A549 (cell line): ENCODE measurements at regions not wholly inside any gene's neighbourhood (a gene's known extent, or its start where the extent isn't known, plus 50 kb on each side); places are given as distances from the start of the nearest gene placed in this dataset.

Experiments
- ATAC-seq, 2 experiments: fragments of 200-7000 bp in 1 of 2; fragments of >200 bp in 1 of 2; cut with Nextera tagmentation in 1 of 2; cut with Tn5 transposase in 1 of 2; 3 replicates each; pipeline versions ENCODE4 v1.8.0 to v1.9.1; 2018 to 2020; ENCODE audit warnings: mild to moderate bottlenecking in 1 of 2, moderate library complexity in 1 of 2
- CTCF ChIA-PET: fragments of 300-600 bp; sonication (Branson Sonifier 250); formaldehyde crosslinking; extraction: SDS; loops from one replicate; lab custom pipeline; 2021; ENCODE audit warnings: antibody characterized with exemption, inconsistent platforms; lab: Yijun Ruan, JAX
- POLR2A ChIA-PET: fragments of 350-600 bp; formaldehyde crosslinking; extraction: SDS; loops from one replicate; lab custom pipeline; 2021; ENCODE audit warnings: antibody characterized with exemption, inconsistent platforms; lab: Yijun Ruan, JAX
- DNase-seq, 2 experiments: peaks; one replicate each; pipeline versions ENCODE4 v3.0.0 to v3.0.0-alpha.2; 2011 to 2016; ENCODE audit warnings: low read depth in 1 of 2, low spot score in 1 of 2
- FAIRE-seq: peaks from 2 replicates; lab custom pipeline; 2011; peaks lifted over from hg19 to GRCh38; lab: Jason Lieb, UNC
- H3K27ac ChIP-seq, 2 experiments: fragments of >200 bp; sonication (Bioruptor Twin); formaldehyde crosslinking; 3 replicates each; pipeline ENCODE4 v1.5.1; 2016 to 2017
- H3K4me1 ChIP-seq: fragments of >200 bp; sonication (Bioruptor Twin); formaldehyde crosslinking; 3 replicates; pipeline ENCODE4 v1.6.1; 2016
- H3K4me2 ChIP-seq: fragments of >200 bp; sonication (Bioruptor Twin); formaldehyde crosslinking; 3 replicates; pipeline ENCODE4 v1.6.1; 2016
- H3K4me3 ChIP-seq: fragments of >200 bp; sonication (Bioruptor Twin); formaldehyde crosslinking; 3 replicates; pipeline ENCODE4 v1.5.1; 2016
- H3K9me3 ChIP-seq: fragments of >200 bp; sonication (Bioruptor Twin); formaldehyde crosslinking; 3 replicates; pipeline ENCODE4 v1.6.1; 2016
- CEBPB ChIP-seq, 2 experiments: fragments of >200 bp in 1 of 2; sonication (Bioruptor Twin) in 1 of 2; formaldehyde crosslinking in 1 of 2; IDR thresholded peaks; 2 replicates each; pipeline ENCODE4 v1.6.1; 2012 to 2016
- CHD4 ChIP-seq: fragments of 200-600 bp; sonication (generic); IDR thresholded peaks from 2 replicates; pipeline ENCODE4 v1.6.1; 2016; ENCODE audit warnings: antibody characterized with exemption, mild to moderate bottlenecking, borderline replicate concordance
- FOSB ChIP-seq: fragments of 250-450 bp; sonication (Bioruptor Pico); IDR thresholded peaks from 2 replicates; pipeline ENCODE4 v1.5.0; 2020; ENCODE audit warnings: mild to moderate bottlenecking, moderate library complexity
- HOXA7 ChIP-seq: fragments of 250-450 bp; sonication (Bioruptor Pico); IDR thresholded peaks from 2 replicates; pipeline ENCODE4 v1.5.0; 2020; ENCODE audit warnings: mild to moderate bottlenecking, moderate library complexity
- HOXB13 ChIP-seq: fragments of 250-450 bp; sonication (Bioruptor Pico); IDR thresholded peaks from 2 replicates; pipeline ENCODE4 v1.5.0; 2020; ENCODE audit warnings: low read depth, mild to moderate bottlenecking, moderate library complexity
- HOXB5 ChIP-seq: fragments of 250-450 bp; sonication (Bioruptor Pico); IDR thresholded peaks from 2 replicates; pipeline ENCODE4 v1.5.0; 2020; ENCODE audit warnings: mild to moderate bottlenecking, moderate library complexity
- KDM5A ChIP-seq: fragments of 200-600 bp; sonication (generic); IDR thresholded peaks from 2 replicates; pipeline ENCODE4 v1.6.1; 2016; ENCODE audit warnings: antibody characterized with exemption, mild to moderate bottlenecking
- MYC ChIP-seq: IDR thresholded peaks from 2 replicates; pipeline ENCODE4 v1.6.1; 2012; ENCODE audit warnings: mild to moderate bottlenecking, inconsistent platforms, low read length, improper control_type of control experiment, borderline replicate concordance
- NPAS2 ChIP-seq: fragments of 250-450 bp; sonication (Bioruptor Pico); IDR thresholded peaks from 2 replicates; pipeline ENCODE4 v1.8.0; 2022; ENCODE audit warnings: mild to moderate bottlenecking, moderate library complexity, borderline replicate concordance
- NR3C1 ChIP-seq: fragments of >200 bp; sonication (Bioruptor Twin); formaldehyde crosslinking; IDR thresholded peaks from 3 replicates; pipeline ENCODE4 v1.6.1; 2017
- PHF8 ChIP-seq: fragments of 200-600 bp; sonication (generic); IDR thresholded peaks from 2 replicates; pipeline ENCODE4 v1.6.1; 2016; ENCODE audit warnings: low read depth, mild to moderate bottlenecking, antibody characterized with exemption, moderate library complexity, borderline replicate concordance
- RARB ChIP-seq: fragments of 250-450 bp; sonication (Bioruptor Pico); IDR thresholded peaks from 2 replicates; pipeline ENCODE4 v1.8.0; 2021; ENCODE audit warnings: mild to moderate bottlenecking, moderate library complexity
- RFX5 ChIP-seq: fragments of 450-650 bp; IDR thresholded peaks from 2 replicates; pipeline ENCODE4 v1.7.1; 2014; ENCODE audit warnings: antibody characterized with exemption, mild to moderate bottlenecking, moderate library complexity
- SMC3 ChIP-seq: fragments of >200 bp; sonication (Bioruptor Twin); formaldehyde crosslinking; IDR thresholded peaks from 3 replicates; pipeline ENCODE4 v1.6.1; 2018; ENCODE audit warnings: inconsistent platforms
- SREBF2 ChIP-seq: fragments of 450-650 bp; IDR thresholded peaks from 2 replicates; pipeline ENCODE4 v1.6.1; 2014; ENCODE audit warnings: mild to moderate bottlenecking, moderate library complexity
- TP53 ChIP-seq: fragments of 250-450 bp; sonication (Bioruptor Pico); IDR thresholded peaks from 2 replicates; pipeline ENCODE4 v1.5.0; 2021; ENCODE audit warnings: mild to moderate bottlenecking, moderate library complexity
- ZC3H11A ChIP-seq: fragments of 450-650 bp; IDR thresholded peaks from 2 replicates; pipeline ENCODE4 v1.6.1; 2014; ENCODE audit warnings: antibody characterized with exemption, mild to moderate bottlenecking
- ZFP36 ChIP-seq: fragments of 450-650 bp; IDR thresholded peaks from 2 replicates; pipeline ENCODE4 v1.6.1; 2014; ENCODE audit warnings: borderline replicate concordance; ENCODE audit not compliant: partially characterized antibody
- ZSCAN20 ChIP-seq: fragments of 250-450 bp; sonication (Bioruptor Pico); IDR thresholded peaks from 2 replicates; pipeline ENCODE4 v1.8.0; 2022; ENCODE audit warnings: mild to moderate bottlenecking, moderate library complexity
- WGBS: methylation state at CpG from one replicate; pipeline ENCODE4 v1.1.6; 2017; ENCODE audit errors: missing lambda C conversion rate; 5-methylcytosine and 5-hydroxymethylcytosine counted together
- TF ChIP-seq, protein P1 (sequence below): fragments of >200 bp; sonication (Bioruptor Twin); formaldehyde crosslinking; IDR thresholded peaks from 2 replicates; pipeline ENCODE4 v1.6.1; 2016
- TF ChIP-seq, protein P2 (sequence below): fragments of 250-450 bp; sonication (Bioruptor Pico); IDR thresholded peaks from 2 replicates; pipeline ENCODE4 v1.5.0; 2020; ENCODE audit warnings: low read depth, mild to moderate bottlenecking, moderate library complexity
- TF ChIP-seq, protein P3 (sequence below): IDR thresholded peaks from 2 replicates; pipeline ENCODE4 v1.6.1; 2012
- TF ChIP-seq, protein P4 (sequence below): fragments of 250-450 bp; sonication (Bioruptor Pico); IDR thresholded peaks from 2 replicates; pipeline ENCODE4 v1.5.0; 2021; ENCODE audit warnings: mild to moderate bottlenecking, moderate library complexity, borderline replicate concordance
- TF ChIP-seq, protein P5 (sequence below): fragments of >200 bp; sonication (Bioruptor Twin); formaldehyde crosslinking; IDR thresholded peaks from 3 replicates; pipeline ENCODE4 v1.6.1; 2016
- TF ChIP-seq, protein P6 (sequence below): IDR thresholded peaks from 2 replicates; pipeline ENCODE4 v1.6.1; 2012; ENCODE audit warnings: low read depth, borderline replicate concordance

DNA sequence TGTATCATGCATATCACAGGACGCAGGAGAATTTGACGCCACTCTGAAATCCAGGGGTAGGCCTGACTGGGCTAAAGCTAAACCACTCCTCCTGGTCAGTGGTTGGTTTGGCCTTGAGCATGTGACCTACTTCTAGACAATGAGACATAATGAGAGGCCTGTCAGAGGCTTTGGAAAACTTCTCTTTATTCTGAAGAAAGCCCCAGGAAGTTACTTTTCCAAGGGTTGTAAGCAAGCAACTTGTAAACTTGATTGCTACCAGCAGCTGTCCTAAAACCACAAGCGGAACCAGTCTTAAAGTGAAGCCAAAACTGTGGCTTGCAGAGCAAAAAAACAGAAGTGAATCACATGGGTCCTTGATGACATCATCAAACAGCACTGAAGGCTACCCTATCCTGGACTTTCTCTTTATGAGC is 138.2 kb upstream of the COX10 start:
- ChIA-PET POLR2A (no interaction called here), CTCF (no interaction called here)
- ATAC-seq, result no peak
- TF ChIP-seq ZFP36, result no peak
- no peak for TF ChIP-seq TP53
- TF ChIP-seq SREBF2, result no peak
- TF ChIP-seq PHF8, result no peak
- TF ChIP-seq ZC3H11A, result no peak
- TF ChIP-seq, all 56 proteins: peak for 0
- Histone ChIP-seq H3K4me3 (no peak overlapping the region), H3K9me3 (peaks cover 7% of the 10 kb centered on the region; the same call in 2 of the 3 replicates), H3K4me1 (no peaks in the 10 kb centered on the region), H3K27ac (no peak overlapping the region), H3K4me2 (no peak overlapping the region)
- DNase-seq, result no peak
- no peak for FAIRE-seq
- 20% methylated on average over 3 of the region's 3 CpGs for WGBS

DNA sequence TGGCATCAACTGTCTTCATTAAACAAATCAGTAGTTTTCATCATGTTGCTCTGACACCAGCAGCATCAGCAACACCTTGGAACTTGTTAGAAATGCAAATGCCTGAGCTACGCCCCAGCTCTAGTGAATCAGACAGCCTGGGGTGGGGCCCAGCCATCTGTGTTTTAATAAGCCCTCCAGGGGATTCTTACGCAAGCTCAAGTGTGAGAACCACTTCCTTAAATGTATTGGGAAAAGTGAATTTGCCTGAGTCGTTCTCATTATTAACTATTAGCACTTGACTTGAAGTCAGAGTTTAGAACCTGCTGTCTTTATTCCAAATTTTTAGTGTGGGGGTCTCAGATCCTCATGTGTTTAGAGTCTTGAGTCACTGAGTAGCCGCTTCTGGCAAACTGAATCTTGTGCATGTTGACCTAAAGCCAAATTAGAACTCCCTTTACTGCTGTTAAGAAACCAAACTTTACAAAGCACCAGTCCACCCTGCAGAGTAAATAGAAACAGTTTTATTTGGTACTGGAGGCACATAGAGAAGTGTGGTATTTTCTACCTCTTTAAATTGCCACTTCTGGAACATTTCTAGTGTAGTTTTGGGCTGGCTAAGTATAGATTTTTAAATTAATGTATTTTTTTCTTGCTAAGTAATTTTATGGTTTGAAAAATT is 137.4 kb upstream of the COX10 start:
- Histone ChIP-seq H3K27ac (no peak overlapping the region), H3K9me3 (peaks cover 7% of the 10 kb centered on the region; the same call in 2 of the 3 replicates), H3K4me3 (no peak overlapping the region), H3K4me2 (no peak overlapping the region), H3K4me1 (no peaks in the 10 kb centered on the region)
- CTCF ChIA-PET, result interaction anchor here (0.6 kb wide), 1 partner anchor 14 kb away, joined by 3 read pairs; no protein-coding TSS in a partner anchor
- TF ChIP-seq, protein P1, sequence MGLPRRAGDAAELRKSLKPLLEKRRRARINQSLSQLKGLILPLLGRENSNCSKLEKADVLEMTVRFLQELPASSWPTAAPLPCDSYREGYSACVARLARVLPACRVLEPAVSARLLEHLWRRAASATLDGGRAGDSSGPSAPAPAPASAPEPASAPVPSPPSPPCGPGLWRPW, result no peak
- TF ChIP-seq RFX5 (no peak), KDM5A (no peak), RARB (no peak), MYC (no peak), ZC3H11A (no peak)
- TF ChIP-seq, protein P2, sequence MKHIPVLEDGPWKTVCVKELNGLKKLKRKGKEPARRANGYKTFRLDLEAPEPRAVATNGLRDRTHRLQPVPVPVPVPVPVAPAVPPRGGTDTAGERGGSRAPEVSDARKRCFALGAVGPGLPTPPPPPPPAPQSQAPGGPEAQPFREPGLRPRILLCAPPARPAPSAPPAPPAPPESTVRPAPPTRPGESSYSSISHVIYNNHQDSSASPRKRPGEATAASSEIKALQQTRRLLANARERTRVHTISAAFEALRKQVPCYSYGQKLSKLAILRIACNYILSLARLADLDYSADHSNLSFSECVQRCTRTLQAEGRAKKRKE (CRISPR knock-in tag), result no peak
- no peak for FAIRE-seq
- DNase-seq, result no peak
- 23% methylated on average over 4 of the region's 4 CpGs for whole genome bisulfite sequencing
- POLR2A ChIA-PET, result no interaction called here
- ATAC-seq, result no peak

DNA sequence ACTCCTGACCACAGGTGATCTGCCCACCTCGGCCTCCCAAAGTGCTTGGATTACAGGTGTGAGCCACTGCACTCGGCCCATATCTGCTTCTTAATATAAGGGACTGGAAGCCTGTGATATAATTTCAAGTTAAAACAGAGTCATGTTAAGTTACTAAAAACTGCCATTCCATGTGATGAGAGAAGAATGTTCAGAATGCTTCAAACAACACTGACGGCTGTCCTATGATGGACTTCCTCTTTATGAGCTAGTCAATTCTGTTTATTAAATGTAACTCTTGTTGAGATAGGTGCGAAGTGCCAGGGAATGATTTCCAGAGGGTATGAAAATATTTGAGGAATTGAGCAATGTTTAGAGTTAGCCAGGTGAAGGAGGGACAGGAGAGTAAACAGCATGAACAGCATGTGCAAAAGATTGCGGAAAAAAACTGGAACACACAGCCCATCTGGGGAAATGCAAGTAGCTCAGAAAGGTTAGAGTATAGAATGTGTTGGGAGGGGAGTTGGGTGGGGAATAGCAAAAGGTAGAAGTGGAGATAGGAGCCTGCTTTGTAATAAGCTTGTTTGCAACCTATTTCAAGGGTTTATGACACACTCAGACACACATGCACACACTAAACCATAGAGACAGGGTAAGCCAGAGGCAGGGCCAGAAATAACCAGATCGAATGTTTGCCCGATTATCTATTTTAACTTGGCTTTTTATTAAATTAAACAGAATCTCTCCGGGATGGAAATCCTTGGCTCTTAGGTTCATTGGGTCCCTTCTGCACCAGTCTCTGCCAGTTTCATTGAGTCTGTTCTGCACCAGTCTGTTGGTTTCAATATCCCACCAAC is 135.6 kb upstream of the COX10 start:
- Histone ChIP-seq H3K4me2 (no peak overlapping the region), H3K4me3 (no peak overlapping the region), H3K27ac (no peak overlapping the region), H3K9me3 (peaks cover 7% of the 10 kb centered on the region; the same call in 2 of the 3 replicates), H3K4me1 (no peaks in the 10 kb centered on the region)
- ATAC-seq (no peak), FAIRE-seq (no peak), DNase-seq (no peak)
- POLR2A ChIA-PET, result no interaction called here
- CTCF ChIA-PET, result no interaction called here
- 8% methylated on average over 8 of the region's 8 CpGs for WGBS
- TF ChIP-seq RFX5 (no peak), ZC3H11A (no peak), NPAS2 (CRISPR knock-in tag) (no peak), SMC3 (no peak), HOXB5 (no peak), TP53 (no peak), NR3C1 (no peak), CEBPB (IDR thresholded peaks at IDR 0.05) (no peak), HOXA7 (CRISPR knock-in tag) (no peak), ZSCAN20 (no peak), CHD4 (no peak), FOSB (no peak), HOXB13 (no peak)
- TF ChIP-seq, protein P3, sequence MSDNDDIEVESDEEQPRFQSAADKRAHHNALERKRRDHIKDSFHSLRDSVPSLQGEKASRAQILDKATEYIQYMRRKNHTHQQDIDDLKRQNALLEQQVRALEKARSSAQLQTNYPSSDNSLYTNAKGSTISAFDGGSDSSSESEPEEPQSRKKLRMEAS, result no peak
- TF ChIP-seq, protein P4, sequence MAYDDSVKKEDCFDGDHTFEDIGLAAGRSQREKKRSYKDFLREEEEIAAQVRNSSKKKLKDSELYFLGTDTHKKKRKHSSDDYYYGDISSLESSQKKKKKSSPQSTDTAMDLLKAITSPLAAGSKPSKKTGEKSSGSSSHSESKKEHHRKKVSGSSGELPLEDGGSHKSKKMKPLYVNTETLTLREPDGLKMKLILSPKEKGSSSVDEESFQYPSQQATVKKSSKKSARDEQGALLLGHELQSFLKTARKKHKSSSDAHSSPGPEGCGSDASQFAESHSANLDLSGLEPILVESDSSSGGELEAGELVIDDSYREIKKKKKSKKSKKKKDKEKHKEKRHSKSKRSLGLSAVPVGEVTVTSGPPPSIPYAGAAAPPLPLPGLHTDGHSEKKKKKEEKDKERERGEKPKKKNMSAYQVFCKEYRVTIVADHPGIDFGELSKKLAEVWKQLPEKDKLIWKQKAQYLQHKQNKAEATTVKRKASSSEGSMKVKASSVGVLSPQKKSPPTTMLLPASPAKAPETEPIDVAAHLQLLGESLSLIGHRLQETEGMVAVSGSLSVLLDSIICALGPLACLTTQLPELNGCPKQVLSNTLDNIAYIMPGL (CRISPR knock-in tag), result no peak
- TF ChIP-seq, protein P5, sequence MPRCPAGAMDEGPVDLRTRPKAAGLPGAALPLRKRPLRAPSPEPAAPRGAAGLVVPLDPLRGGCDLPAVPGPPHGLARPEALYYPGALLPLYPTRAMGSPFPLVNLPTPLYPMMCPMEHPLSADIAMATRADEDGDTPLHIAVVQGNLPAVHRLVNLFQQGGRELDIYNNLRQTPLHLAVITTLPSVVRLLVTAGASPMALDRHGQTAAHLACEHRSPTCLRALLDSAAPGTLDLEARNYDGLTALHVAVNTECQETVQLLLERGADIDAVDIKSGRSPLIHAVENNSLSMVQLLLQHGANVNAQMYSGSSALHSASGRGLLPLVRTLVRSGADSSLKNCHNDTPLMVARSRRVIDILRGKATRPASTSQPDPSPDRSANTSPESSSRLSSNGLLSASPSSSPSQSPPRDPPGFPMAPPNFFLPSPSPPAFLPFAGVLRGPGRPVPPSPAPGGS, result no peak
- TF ChIP-seq, protein P6, sequence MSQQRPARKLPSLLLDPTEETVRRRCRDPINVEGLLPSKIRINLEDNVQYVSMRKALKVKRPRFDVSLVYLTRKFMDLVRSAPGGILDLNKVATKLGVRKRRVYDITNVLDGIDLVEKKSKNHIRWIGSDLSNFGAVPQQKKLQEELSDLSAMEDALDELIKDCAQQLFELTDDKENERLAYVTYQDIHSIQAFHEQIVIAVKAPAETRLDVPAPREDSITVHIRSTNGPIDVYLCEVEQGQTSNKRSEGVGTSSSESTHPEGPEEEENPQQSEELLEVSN, result no peak
